ENCODE measurements at regions not wholly inside any gene's neighbourhood (a gene's known extent, or its start where the extent isn't known, plus 50 kb on each side); places are given as distances from the start of the nearest gene placed in this dataset.
A peak's percentile ranks its signal among the peaks of the same experiment; 100 is the strongest.
"Not testable (repeated sequence)": the region's sequence is repeated elsewhere in the genome, so short reads cannot be mapped to it uniquely, and the experiment has no call there.

DNA sequence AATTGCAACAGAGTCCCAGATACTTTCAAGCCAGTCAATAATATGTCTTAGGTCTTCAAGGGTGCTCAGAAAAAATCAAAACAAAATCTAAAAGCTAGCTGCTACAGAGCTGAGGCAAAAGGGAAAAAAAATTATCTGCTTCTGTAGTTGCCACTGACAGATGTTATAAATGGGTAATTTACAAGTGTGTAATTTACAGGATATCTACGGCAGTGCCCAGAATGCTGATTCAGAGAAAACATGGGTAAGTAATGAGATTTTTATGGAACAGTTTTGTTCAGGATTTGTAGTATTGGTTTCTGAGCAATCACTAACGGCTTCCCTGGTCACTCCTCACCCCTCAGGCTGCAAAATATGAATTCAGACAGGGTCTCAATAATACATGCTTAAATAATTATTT lies 234.1 kb downstream of the GALC start:
- no peaks in the 10 kb centered on the region for H3K36me3 Mint-ChIP-seq
- no peaks in the 10 kb centered on the region for H3K4me1 Mint-ChIP-seq (ENCODE audit: low read depth)
- no peaks in the 10 kb centered on the region for H3K27me3 Mint-ChIP-seq
- no peak overlapping the region for H3K27ac Mint-ChIP-seq
- DNase-seq: no peak
- peaks cover 14% of the 10 kb centered on the region for H3K9me3 Mint-ChIP-seq
- intact Hi-C loops (cut with micrococcal nuclease): no loop called here
- POLR2A ChIA-PET: no interaction called here
- CTCF ChIA-PET: interaction anchor here (1.3 to 1.7 kb wide), 2 partner anchors 13 to 137 kb away, joined by 6 to 8 read pairs; no protein-coding TSS in a partner anchor
- H3K4me3 Mint-ChIP-seq: no peak overlapping the region

DNA sequence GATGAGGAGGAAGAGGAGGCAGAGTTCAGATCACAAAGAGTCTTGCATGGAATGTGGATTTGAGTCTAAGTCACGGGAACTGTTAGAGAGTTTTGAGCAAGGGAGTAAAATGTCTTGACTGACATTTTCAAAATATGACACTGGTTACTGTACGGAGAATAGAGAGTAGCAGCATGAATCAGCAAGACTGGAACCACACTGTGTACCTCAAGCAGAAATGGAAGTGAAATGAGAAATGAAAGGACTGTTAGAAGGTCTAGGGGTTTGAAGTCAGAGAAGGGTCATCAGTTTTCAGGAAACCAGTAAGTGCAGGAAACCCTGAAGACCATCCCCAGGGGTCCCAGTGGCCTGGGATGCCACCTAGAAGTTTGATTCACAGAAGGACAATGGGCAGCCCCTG lies 236.3 kb downstream of the GALC start:
- Mint-ChIP-seq H3K4me3 (no peak overlapping the region), H3K9me3 (no peaks in the 10 kb centered on the region), H3K36me3 (no peaks in the 10 kb centered on the region), H3K27me3 (no peaks in the 10 kb centered on the region), H3K27ac (no peak overlapping the region), H3K4me1 (ENCODE audit: low read depth) (no peaks in the 10 kb centered on the region)
- DNase-seq: no peak
- ChIA-PET CTCF (no interaction called here), POLR2A (no interaction called here)
- intact Hi-C loops (cut with micrococcal nuclease): no loop called here

DNA sequence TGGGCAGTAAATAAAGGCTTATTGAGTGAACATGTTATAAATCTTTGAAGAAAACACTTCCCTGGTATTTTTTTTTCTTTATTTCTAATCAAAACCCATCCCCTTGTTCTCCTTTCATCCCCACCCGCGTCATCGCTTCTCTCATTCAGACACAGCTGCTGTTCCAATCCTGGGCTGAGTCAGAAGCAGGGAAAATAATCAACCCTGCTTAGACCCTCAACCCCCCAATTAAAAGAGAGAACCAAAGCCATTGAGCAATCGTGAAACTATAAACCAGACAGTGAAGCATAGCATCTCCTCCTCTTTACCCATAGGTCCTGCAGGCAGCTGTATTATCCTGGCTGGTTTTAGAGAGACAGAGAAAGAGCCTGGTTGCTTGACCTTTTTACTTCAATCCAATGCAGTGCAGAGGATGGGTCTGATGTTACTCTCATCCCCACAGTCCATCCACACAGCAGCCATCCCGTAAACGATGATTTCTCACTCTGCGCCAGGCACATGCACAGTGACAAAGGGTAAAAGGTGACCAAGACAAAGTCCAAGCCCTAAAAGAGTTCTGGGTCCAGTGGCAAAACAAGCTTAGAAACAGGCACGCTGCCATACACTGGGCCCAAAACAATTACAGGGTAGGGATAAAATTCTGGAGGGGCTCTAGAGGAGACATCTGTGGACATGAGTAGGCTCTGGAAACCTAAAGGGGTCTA lies 238.3 kb downstream of the GALC start:
- H3K4me1 Mint-ChIP-seq (ENCODE audit: low read depth): no peaks in the 10 kb centered on the region
- POLR2A ChIA-PET: interaction anchor here (0.7 kb wide), 1 partner anchor 1802 kb away, joined by 4 read pairs; no protein-coding TSS in a partner anchor
- no peaks in the 10 kb centered on the region for H3K36me3 Mint-ChIP-seq
- intact Hi-C loops (cut with micrococcal nuclease): no loop called here
- no peak overlapping the region for H3K27ac Mint-ChIP-seq
- H3K4me3 Mint-ChIP-seq: no peak overlapping the region
- no peak for DNase-seq
- CTCF ChIA-PET: no interaction called here
- peaks cover 1% of the 10 kb centered on the region for H3K27me3 Mint-ChIP-seq
- no peaks in the 10 kb centered on the region for H3K9me3 Mint-ChIP-seq

DNA sequence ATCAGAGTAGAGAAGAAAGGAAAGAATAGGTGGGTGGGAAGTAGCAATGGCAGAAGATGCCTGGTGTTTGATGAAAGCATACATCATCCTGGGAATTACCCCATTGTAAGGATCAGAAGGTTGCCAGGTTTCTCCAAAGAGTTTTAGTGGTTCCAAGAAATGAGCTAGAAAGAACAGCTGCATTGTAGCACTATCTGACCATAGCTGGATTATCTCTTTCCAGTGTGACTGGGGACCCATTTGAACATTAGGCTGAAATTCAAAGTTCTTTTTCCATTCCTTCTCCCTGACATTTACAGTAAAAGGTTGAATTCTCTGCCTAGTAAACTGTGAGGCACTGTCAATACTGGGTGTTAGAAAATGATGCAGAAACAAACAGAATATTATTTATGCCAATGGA lies 244.4 kb downstream of the GALC start:
- H3K27me3 Mint-ChIP-seq: peaks cover 1% of the 10 kb centered on the region
- H3K36me3 Mint-ChIP-seq: no peaks in the 10 kb centered on the region
- ChIA-PET CTCF (interaction anchor here (1.5 kb wide), 1 partner anchor 147 kb away, joined by 3 read pairs; no protein-coding TSS in a partner anchor), POLR2A (no interaction called here)
- H3K9me3 Mint-ChIP-seq: no peaks in the 10 kb centered on the region
- intact Hi-C loops (cut with micrococcal nuclease): no loop called here
- no peaks in the 10 kb centered on the region for H3K4me1 Mint-ChIP-seq (ENCODE audit: low read depth)
- no peak overlapping the region for H3K27ac Mint-ChIP-seq
- no peak for DNase-seq
- no peak overlapping the region for H3K4me3 Mint-ChIP-seq

DNA sequence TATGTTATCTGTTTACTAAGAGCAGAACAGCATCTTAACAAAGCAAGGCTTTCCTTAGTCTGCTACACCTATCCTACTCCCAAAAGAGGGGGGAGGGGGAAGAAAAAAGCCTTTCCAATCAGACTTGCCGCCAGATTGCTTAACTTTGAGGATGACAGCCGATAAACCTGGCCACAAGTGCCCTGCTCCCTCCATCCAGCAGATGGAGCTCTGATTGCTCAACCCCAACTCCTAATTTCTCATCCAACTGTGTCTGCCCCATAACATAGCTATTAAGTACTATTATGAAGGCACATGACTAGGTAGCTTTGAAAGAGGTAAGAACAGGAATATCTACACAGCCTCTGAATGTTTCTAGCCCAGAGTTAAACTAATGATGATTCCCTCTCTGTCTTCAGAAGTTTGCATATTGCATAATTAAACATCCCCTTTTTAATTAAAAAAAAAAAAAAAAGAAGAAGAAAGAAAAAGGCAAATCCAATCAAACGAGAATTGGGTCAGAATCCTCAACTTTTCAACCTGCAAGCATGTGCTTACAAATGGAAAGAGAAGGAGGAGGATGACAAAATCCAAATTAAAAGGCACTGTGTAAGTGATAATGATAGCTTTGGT lies 247.4 kb downstream of the GALC start:
- Mint-ChIP-seq H3K36me3 (no peaks in the 10 kb centered on the region), H3K27ac (no peak overlapping the region), H3K27me3 (peaks cover 1% of the 10 kb centered on the region), H3K4me3 (no peak overlapping the region), H3K4me1 (ENCODE audit: low read depth) (no peaks in the 10 kb centered on the region), H3K9me3 (no peaks in the 10 kb centered on the region)
- ChIA-PET CTCF (interaction anchor here (0.6 to 2.7 kb wide), 17 partner anchors 8 to 424 kb away, joined by 3 to 20 read pairs (median 3); no protein-coding TSS in a partner anchor), POLR2A (interaction anchor here (0.7 kb wide), 1 partner anchor 12 kb away, joined by 3 read pairs; no protein-coding TSS in a partner anchor)
- peak; percentile 25 for DNase-seq
- intact Hi-C loops (cut with micrococcal nuclease): loop anchor here (1.0 kb wide), 1 partner anchor 151 kb away; no protein-coding TSS in a partner anchor

DNA sequence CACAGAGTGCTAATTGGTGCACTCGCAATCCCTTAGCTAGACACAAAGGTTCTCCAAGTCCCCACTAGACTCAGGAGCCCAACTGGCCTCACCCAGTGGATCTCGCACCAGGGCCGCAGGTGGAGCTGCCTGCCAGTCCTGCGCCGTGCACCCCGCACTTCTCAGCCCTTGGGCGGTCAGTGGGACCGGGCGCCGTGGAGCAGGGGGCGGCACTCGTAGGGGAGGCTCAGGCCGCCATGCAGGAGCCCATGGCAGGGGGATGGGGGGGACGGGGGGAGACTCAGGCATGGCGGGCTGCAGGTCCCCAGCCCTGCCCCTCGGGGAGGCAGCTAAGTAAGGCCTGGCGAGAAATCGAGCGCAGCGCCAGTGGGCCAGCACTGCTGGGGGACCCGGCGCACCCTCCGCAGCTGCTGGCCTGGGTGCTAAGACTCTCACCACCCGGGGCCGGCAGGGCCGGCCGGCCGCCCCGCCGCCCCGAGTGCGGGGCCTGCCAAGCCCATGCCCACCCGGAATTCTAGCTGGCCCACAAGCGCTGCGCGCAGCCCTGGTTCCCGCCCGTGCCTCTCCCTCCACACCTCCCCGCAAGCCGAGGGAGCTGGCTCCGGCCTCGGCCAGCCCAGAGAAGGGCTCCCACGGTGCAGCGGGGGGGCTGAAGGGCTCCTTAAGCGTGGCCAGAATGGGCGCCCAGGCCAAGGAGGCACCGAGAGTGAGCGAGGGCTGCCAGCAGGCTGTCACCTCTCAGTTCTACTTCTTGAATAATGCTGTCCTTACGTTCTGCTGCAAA lies 258.2 kb downstream of the GALC start:
- H3K27ac Mint-ChIP-seq; H3K4me3 Mint-ChIP-seq; intact Hi-C loops (cut with micrococcal nuclease); POLR2A ChIA-PET; H3K4me1 Mint-ChIP-seq (ENCODE audit: low read depth); CTCF ChIA-PET; H3K27me3 Mint-ChIP-seq; H3K36me3 Mint-ChIP-seq; DNase-seq; H3K9me3 Mint-ChIP-seq: not testable (repeated sequence)

DNA sequence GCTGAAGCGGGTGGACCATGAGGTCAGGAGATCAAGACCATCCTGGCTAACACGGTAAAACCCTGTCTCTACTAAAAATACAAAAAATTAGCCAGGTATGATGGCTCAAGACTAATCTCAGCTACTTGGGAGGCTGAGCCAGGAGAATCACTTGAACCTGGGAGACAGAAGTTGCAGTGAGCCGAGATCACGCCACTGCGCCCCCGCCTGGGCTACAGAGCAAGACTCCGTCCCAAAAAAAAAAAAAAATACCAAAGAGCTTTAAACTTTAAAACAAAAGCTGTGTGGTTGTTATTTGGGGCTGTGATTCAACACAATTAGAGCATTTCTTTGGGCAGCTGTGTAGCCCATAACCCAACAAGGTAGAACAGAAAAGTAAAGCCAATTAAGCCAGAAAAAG lies 259.9 kb downstream of the GALC start:
- H3K9me3 Mint-ChIP-seq; POLR2A ChIA-PET; intact Hi-C loops (cut with micrococcal nuclease); H3K36me3 Mint-ChIP-seq; CTCF ChIA-PET; H3K4me1 Mint-ChIP-seq (ENCODE audit: low read depth); H3K27ac Mint-ChIP-seq; H3K4me3 Mint-ChIP-seq; H3K27me3 Mint-ChIP-seq; DNase-seq: not testable (repeated sequence)

DNA sequence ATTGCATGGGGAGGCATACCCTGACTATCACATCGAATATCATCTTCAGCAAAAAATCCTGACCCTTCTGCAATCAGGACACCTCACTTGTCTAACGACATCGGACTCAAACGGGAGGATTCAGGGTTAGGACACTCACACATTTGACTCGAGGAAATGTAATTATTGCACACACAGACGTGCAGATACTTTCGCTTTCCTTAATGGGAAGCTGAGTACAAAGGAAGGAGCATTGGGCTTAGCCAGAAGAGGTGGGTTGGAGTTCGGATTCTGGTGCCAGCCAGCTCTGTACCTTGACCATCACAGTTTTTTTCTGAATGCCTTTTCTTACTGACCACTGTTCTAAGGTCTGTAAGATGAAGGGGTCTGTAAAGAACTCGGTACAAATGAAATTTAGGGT lies 260.4 kb downstream of the GALC start:
- no peaks in the 10 kb centered on the region for H3K4me1 Mint-ChIP-seq (ENCODE audit: low read depth)

DNA sequence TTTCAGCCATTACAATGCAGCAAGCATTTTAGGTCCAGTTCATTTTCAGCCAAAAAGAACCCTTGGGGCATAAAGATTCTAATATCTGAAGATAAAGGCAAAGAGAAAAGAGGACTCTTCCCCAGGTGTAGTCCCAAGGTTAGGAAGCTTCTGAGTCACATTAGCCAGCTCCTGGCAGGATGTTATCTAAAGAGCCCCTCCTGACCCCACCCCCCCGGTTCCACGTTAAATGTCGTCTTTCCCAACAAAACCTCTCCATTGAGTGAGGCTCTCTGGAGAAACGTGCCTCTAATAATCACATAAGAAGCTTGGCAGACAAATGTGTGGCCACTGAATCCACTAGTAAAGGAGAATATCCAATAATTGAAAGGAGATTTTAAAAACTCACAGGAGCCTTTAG lies 267.7 kb downstream of the GALC start:
- H3K4me1 Mint-ChIP-seq (ENCODE audit: low read depth): no peaks in the 10 kb centered on the region
- POLR2A ChIA-PET: no interaction called here
- CTCF ChIA-PET: interaction anchor here (1.1 kb wide), 1 partner anchor 19 kb away, joined by 3 read pairs; no protein-coding TSS in a partner anchor
- no peaks in the 10 kb centered on the region for H3K9me3 Mint-ChIP-seq
- intact Hi-C loops (cut with micrococcal nuclease): no loop called here
- H3K4me3 Mint-ChIP-seq: no peak overlapping the region
- H3K27me3 Mint-ChIP-seq: peaks cover 3% of the 10 kb centered on the region
- H3K27ac Mint-ChIP-seq: no peak overlapping the region
- DNase-seq: no peak
- H3K36me3 Mint-ChIP-seq: no peaks in the 10 kb centered on the region

More for the DNA sequence above, 260.4 kb downstream of the GALC start:
- intact Hi-C loops (cut with micrococcal nuclease): no loop called here
- Mint-ChIP-seq H3K27me3 (no peaks in the 10 kb centered on the region), H3K36me3 (no peaks in the 10 kb centered on the region), H3K4me3 (no peak overlapping the region), H3K9me3 (no peaks in the 10 kb centered on the region), H3K27ac (no peak overlapping the region)
- no peak for DNase-seq
- CTCF ChIA-PET: no interaction called here
- POLR2A ChIA-PET: no interaction called here

DNA sequence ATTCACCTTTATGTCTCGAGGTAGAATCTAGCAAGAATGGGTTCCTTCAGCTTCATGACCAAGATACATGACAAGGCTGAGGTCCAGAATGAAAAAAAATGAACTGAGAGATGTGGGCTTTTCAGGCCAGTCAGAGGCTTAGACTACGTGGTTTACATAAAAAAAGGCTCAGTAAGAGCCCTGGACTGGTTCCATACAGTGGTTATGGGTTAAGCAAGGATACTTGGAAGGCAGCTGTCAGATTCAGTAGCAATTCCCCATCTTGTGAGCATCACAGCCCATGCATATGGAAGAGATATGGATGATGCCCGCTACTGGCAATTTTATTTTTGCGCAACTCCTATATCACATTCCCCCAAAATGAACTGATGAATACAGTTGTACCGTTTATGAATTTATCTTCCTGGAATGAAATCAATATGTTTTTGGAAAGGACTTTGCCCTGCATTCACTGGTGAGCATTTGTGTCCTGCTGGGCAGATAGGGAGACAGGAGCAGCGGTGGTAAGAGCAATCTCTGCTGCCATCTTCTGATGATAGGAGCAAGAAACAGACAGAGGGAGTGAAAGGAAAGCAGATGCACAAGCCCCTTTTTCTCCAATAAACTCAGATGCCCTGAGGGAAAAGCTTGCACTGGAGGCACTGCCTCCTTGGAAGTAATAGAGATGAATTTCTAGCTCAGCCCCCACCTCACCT lies 280.4 kb downstream of the GALC start:
- Mint-ChIP-seq H3K4me3 (no peak overlapping the region), H3K4me1 (ENCODE audit: low read depth) (no peaks in the 10 kb centered on the region), H3K27me3 (no peaks in the 10 kb centered on the region), H3K27ac (no peak overlapping the region), H3K9me3 (no peaks in the 10 kb centered on the region), H3K36me3 (no peaks in the 10 kb centered on the region)
- POLR2A ChIA-PET: no interaction called here
- intact Hi-C loops (cut with micrococcal nuclease): no loop called here
- CTCF ChIA-PET: no interaction called here
- no peak for DNase-seq

DNA sequence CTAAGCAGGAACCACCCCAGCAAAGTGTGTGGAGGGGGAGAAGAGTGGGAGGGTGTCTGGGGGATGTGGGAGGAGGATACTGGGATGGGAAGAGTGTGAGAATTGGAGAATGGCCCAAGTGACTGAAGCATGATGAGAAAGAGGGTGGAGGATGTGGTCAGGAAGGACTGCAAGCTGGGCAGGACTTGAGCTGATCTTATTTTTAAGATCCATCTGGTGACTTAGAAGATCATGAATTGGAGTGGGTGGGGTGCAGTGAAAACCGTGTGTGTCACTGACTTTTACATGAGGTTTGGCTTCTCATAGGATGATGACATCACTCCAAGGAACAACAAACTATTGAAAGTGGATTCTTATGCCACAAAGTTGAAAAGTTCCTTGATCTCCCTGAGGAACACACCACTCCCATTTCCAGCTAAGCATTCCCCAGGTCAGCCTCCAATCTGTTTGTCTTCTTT lies 287.5 kb downstream of the GALC start:
- intact Hi-C loops (cut with micrococcal nuclease): no loop called here
- ChIA-PET POLR2A (no interaction called here), CTCF (no interaction called here)
- Mint-ChIP-seq H3K4me3 (no peak overlapping the region), H3K9me3 (no peaks in the 10 kb centered on the region), H3K4me1 (ENCODE audit: low read depth) (no peaks in the 10 kb centered on the region), H3K27me3 (no peaks in the 10 kb centered on the region), H3K27ac (no peak overlapping the region), H3K36me3 (no peaks in the 10 kb centered on the region)
- DNase-seq: no peak

DNA sequence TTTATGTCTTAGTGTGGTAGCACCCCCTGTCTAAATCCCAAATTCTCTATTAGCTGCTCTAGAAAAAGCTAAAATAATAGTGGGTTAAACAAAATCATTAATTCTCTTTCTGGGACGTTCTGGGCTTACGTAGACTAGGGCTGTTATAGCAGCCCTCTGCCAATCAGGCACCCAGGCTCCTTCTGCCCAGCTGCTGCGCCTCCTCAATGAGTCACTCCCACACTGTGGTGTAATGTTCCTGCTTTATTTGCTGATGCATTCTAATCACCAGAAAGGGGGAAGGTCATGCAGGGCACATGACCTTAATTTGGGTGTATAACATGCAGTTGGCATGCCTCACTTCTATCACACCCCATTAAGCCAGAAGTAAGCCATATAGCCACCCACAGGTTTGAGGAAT lies 294.5 kb downstream of the GALC start:
- Mint-ChIP-seq H3K9me3 (no peaks in the 10 kb centered on the region), H3K4me3 (no peak overlapping the region), H3K4me1 (ENCODE audit: low read depth) (no peaks in the 10 kb centered on the region), H3K27ac (no peak overlapping the region), H3K36me3 (no peaks in the 10 kb centered on the region), H3K27me3 (no peaks in the 10 kb centered on the region)
- DNase-seq: no peak
- ChIA-PET POLR2A (no interaction called here), CTCF (interaction anchor here (1.1 kb wide), 1 partner anchor 47 kb away, joined by 3 read pairs; no protein-coding TSS in a partner anchor)
- intact Hi-C loops (cut with micrococcal nuclease): no loop called here
